Loucy (cell line): ENCODE measurements at regions not wholly inside any gene's neighbourhood (a gene's known extent, or its start where the extent isn't known, plus 50 kb on each side); places are given as distances from the start of the nearest gene placed in this dataset.

Experiments
- H2AFZ ChIP-seq: fragments of 200-600 bp; sonication (generic); 2 replicates; pipeline ENCODE4 v1.6.0; 2016; ENCODE audit warnings: antibody characterized with exemption, mild to moderate bottlenecking, low read length, moderate library complexity
- H3F3A ChIP-seq: fragments of 200-600 bp; 2 replicates; pipeline ENCODE4 v1.6.0; 2016; ENCODE audit warnings: antibody characterized with exemption, low read depth, mild to moderate bottlenecking
- H3K27me3 ChIP-seq: fragments of 200-600 bp; sonication (generic); 2 replicates; pipeline ENCODE4 v1.6.1; 2014; ENCODE audit warnings: low read length, mild to moderate bottlenecking; ENCODE audit not compliant: insufficient read depth, poor library complexity, severe bottlenecking
- H3K36me3 ChIP-seq: fragments of 200-600 bp; sonication (generic); 2 replicates; pipeline ENCODE4 v1.6.1; 2016; ENCODE audit warnings: low read length; ENCODE audit not compliant: insufficient read depth
- H3K4me1 ChIP-seq: fragments of 200-600 bp; sonication (generic); 2 replicates; pipeline ENCODE4 v1.5.1; 2014; ENCODE audit warnings: low read length, mild to moderate bottlenecking; ENCODE audit not compliant: insufficient read depth, poor library complexity, severe bottlenecking
- H3K4me2 ChIP-seq: fragments of 200-600 bp; sonication (generic); 2 replicates; pipeline ENCODE4 v1.6.0; 2014; ENCODE audit warnings: antibody characterized with exemption, low read length, low read depth, mild to moderate bottlenecking; ENCODE audit not compliant: poor library complexity, severe bottlenecking
- H3K4me3 ChIP-seq: fragments of 200-600 bp; sonication (generic); 2 replicates; pipeline ENCODE4 v1.5.1; 2014; ENCODE audit warnings: low read length, mild to moderate bottlenecking, mixed read lengths; ENCODE audit not compliant: poor library complexity, severe bottlenecking
- H3K79me2 ChIP-seq: fragments of 200-600 bp; sonication (generic); 2 replicates; pipeline ENCODE4 v1.6.1; 2014; ENCODE audit warnings: low read length; ENCODE audit not compliant: insufficient read depth
- H3K9ac ChIP-seq: fragments of 200-600 bp; sonication (generic); 2 replicates; pipeline ENCODE4 v1.6.0; 2014; ENCODE audit warnings: mild to moderate bottlenecking, low read depth, low read length, moderate library complexity; ENCODE audit not compliant: poor library complexity, severe bottlenecking
- H3K9me2 ChIP-seq: fragments of 200-600 bp; sonication (generic); replicated peaks from 2 replicates; pipeline ENCODE4 v1.6.1; 2016; ENCODE audit warnings: low read depth, low read length, mixed read lengths
- H3K9me3 ChIP-seq: fragments of 200-600 bp; sonication (generic); 2 replicates; pipeline ENCODE4 v1.6.1; 2014; ENCODE audit warnings: mild to moderate bottlenecking, antibody characterized with exemption, low read length, low read depth; ENCODE audit not compliant: insufficient read depth
- H4K20me1 ChIP-seq: fragments of 200-600 bp; sonication (generic); 2 replicates; pipeline ENCODE4 v1.6.0; 2014; ENCODE audit warnings: antibody characterized with exemption, low read length, mild to moderate bottlenecking; ENCODE audit not compliant: insufficient read depth, poor library complexity, severe bottlenecking
- EZH2phosphoT487 ChIP-seq: fragments of 200-600 bp; IDR thresholded peaks from 2 replicates; pipeline ENCODE4 v1.6.1; 2018; ENCODE audit warnings: antibody characterized with exemption, mild to moderate bottlenecking, moderate library complexity, borderline replicate concordance
- TF ChIP-seq, protein P1 (sequence below): fragments of 200-600 bp; sonication (generic); conservative IDR thresholded peaks from 2 replicates; pipeline ENCODE4 v1.5.1; 2014; ENCODE audit warnings: mild to moderate bottlenecking, antibody characterized with exemption, low read length

GRCh38 chr22:27685970-27686369 lies 115.6 kb downstream of the MN1 start:
- H3K4me1 ChIP-seq = no peaks in the 10 kb centered on the region
- H2AFZ ChIP-seq = no peak overlapping the region
- H3K4me2 ChIP-seq = no peak overlapping the region
- no peaks in the 10 kb centered on the region for H3K9me3 ChIP-seq
- H3K9me2 ChIP-seq = no peaks in the 10 kb centered on the region
- no peaks in the 10 kb centered on the region for H4K20me1 ChIP-seq
- TF ChIP-seq, protein P1, sequence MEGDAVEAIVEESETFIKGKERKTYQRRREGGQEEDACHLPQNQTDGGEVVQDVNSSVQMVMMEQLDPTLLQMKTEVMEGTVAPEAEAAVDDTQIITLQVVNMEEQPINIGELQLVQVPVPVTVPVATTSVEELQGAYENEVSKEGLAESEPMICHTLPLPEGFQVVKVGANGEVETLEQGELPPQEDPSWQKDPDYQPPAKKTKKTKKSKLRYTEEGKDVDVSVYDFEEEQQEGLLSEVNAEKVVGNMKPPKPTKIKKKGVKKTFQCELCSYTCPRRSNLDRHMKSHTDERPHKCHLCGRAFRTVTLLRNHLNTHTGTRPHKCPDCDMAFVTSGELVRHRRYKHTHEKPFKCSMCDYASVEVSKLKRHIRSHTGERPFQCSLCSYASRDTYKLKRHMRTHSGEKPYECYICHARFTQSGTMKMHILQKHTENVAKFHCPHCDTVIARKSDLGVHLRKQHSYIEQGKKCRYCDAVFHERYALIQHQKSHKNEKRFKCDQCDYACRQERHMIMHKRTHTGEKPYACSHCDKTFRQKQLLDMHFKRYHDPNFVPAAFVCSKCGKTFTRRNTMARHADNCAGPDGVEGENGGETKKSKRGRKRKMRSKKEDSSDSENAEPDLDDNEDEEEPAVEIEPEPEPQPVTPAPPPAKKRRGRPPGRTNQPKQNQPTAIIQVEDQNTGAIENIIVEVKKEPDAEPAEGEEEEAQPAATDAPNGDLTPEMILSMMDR = no peak
- no peak for TF ChIP-seq EZH2phosphoT487
- H3F3A ChIP-seq = no peaks in the 10 kb centered on the region
- no peaks in the 10 kb centered on the region for H3K27me3 ChIP-seq
- no peak overlapping the region for H3K4me3 ChIP-seq
- H3K79me2 ChIP-seq = no peaks in the 10 kb centered on the region
- H3K9ac ChIP-seq = no peak overlapping the region
- H3K36me3 ChIP-seq = no peaks in the 10 kb centered on the region

GRCh38 chr22:27686534-27686933 lies 115.0 kb downstream of the MN1 start:
- TF ChIP-seq EZH2phosphoT487 = no peak
- TF ChIP-seq, protein P1 = no peak
- Histone ChIP-seq H3K9ac (no peak overlapping the region), H3K27me3 (no peaks in the 10 kb centered on the region), H3K4me1 (no peaks in the 10 kb centered on the region), H4K20me1 (no peaks in the 10 kb centered on the region), H3K9me3 (no peaks in the 10 kb centered on the region), H3K4me2 (no peak overlapping the region), H3K36me3 (no peaks in the 10 kb centered on the region), H3K9me2 (no peaks in the 10 kb centered on the region), H3K4me3 (no peak overlapping the region), H3K79me2 (no peaks in the 10 kb centered on the region), H2AFZ (no peak overlapping the region), H3F3A (no peaks in the 10 kb centered on the region)

DNA sequence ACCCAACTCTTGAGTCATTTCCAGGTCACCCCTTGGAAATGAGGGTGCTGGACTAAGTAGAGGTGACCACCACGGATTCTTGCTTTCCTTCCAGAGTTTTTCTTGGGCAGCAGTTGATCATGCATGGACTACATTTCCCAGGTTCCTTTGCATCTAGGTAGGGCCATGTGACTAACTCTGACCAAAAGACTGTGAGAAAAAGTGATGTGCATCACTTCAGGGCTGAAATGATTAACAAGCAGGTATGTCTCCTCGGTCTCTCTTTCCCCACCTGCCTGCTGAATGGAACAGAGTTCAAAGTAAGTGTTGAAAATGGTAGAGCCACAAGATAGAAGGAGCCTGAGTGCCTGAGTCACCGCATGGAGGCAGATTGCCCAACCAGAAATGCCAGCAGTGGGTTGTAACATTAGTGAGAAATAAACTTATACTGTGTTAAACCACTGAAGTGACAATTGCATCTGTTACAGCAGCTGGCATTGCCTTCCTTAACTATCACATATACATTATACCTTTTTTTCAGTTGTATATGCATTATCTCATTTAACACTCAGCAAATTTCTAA lies 113.5 kb downstream of the MN1 start:
- no peaks in the 10 kb centered on the region for H3F3A ChIP-seq
- no peaks in the 10 kb centered on the region for H3K36me3 ChIP-seq
- no peak overlapping the region for H3K4me3 ChIP-seq
- no peaks in the 10 kb centered on the region for H3K27me3 ChIP-seq
- TF ChIP-seq, protein P1 = no peak
- TF ChIP-seq EZH2phosphoT487 = no peak
- no peaks in the 10 kb centered on the region for H3K9me3 ChIP-seq
- H2AFZ ChIP-seq = no peak overlapping the region
- H3K4me2 ChIP-seq = no peak overlapping the region
- H3K4me1 ChIP-seq = no peaks in the 10 kb centered on the region
- no peaks in the 10 kb centered on the region for H3K79me2 ChIP-seq
- no peaks in the 10 kb centered on the region for H3K9me2 ChIP-seq
- H3K9ac ChIP-seq = no peak overlapping the region
- H4K20me1 ChIP-seq = no peaks in the 10 kb centered on the region
